Panc1 (cell line): ENCODE measurements at regions not wholly inside any gene's neighbourhood (a gene's known extent, or its start where the extent isn't known, plus 50 kb on each side); places are given as distances from the start of the nearest gene placed in this dataset.
"Not testable (repeated sequence)": the region's sequence is repeated elsewhere in the genome, so short reads cannot be mapped to it uniquely, and the experiment has no call there.

ENCODE experiments used
- ATAC-seq: fragments of 200-7000 bp; cut with Tn5 transposase; 2 replicates; pipeline ENCODE4 v1.9.1; 2020; ENCODE audit warnings: mild to moderate bottlenecking, moderate library complexity
- BruUV-seq: library from RNA; stranded (reverse); fragments of 400-500 nt; replicated peaks from 2 replicates; lab custom pipeline; 2021; lab: Mats Ljungman, UMichigan
- CTCF ChIA-PET: fragments of 300-600 bp; sonication (Branson Sonifier 250); formaldehyde crosslinking; loops from one replicate; lab custom pipeline; 2022; ENCODE audit warnings: antibody characterized with exemption; lab: Charles Lee
- POLR2A ChIA-PET: fragments of 300-600 bp; sonication (Branson Sonifier 250); formaldehyde crosslinking; loops from one replicate; lab custom pipeline; 2022; ENCODE audit warnings: antibody characterized with exemption; lab: Charles Lee
- DNase-seq: peaks from one replicate; pipeline ENCODE4 v3.0.0-alpha.2; 2010; ENCODE audit warnings: low read depth, low spot score
- H3K27ac ChIP-seq: 2 replicates; pipeline ENCODE4 v1.5.1; 2011; ENCODE audit warnings: mild to moderate bottlenecking, low read length, inconsistent platforms
- H3K27me3 ChIP-seq: fragments of 200-500 bp; sonication (Bioruptor generic); 2 replicates; pipeline ENCODE4 v1.6.0; 2014; ENCODE audit warnings: low read length, inconsistent platforms; ENCODE audit not compliant: control insufficient read depth, insufficient read depth
- H3K36me3 ChIP-seq: fragments of 200-500 bp; sonication (Bioruptor generic); 2 replicates; pipeline ENCODE4 v1.5.1; 2014; ENCODE audit warnings: inconsistent platforms, mild to moderate bottlenecking, low read length, moderate library complexity; ENCODE audit not compliant: control insufficient read depth, insufficient read depth
- H3K4me1 ChIP-seq: 2 replicates; pipeline ENCODE4 v1.5.1; 2011; ENCODE audit warnings: inconsistent platforms, mild to moderate bottlenecking, low read length, moderate library complexity; ENCODE audit not compliant: control insufficient read depth, insufficient read depth
- H3K4me3 ChIP-seq, 2 experiments: 2 replicates each; pipeline ENCODE4 v1.5.1; 2011 to 2012; ENCODE audit warnings: low read depth in 2 of 2, low read length in 2 of 2, mild to moderate bottlenecking in 2 of 2, inconsistent platforms in 1 of 2, moderate library complexity in 1 of 2
- H3K9me3 ChIP-seq: fragments of 200-500 bp; sonication (Bioruptor generic); 2 replicates; pipeline ENCODE4 v1.5.1; 2014; ENCODE audit warnings: low read depth, mild to moderate bottlenecking, inconsistent platforms, low read length, moderate library complexity; ENCODE audit not compliant: control insufficient read depth, insufficient read depth
- POLR2AphosphoS5 ChIP-seq: IDR thresholded peaks from 2 replicates; pipeline ENCODE4 v1.6.1; 2012; ENCODE audit warnings: mild to moderate bottlenecking, low read depth, low read length, moderate library complexity
- SIN3A ChIP-seq: IDR thresholded peaks from 2 replicates; pipeline ENCODE4 v1.6.1; 2012; ENCODE audit warnings: low read depth, mild to moderate bottlenecking, low read length, moderate library complexity, borderline replicate concordance; ENCODE audit not compliant: insufficient read depth
- TCF7L2 ChIP-seq: IDR thresholded peaks from 2 replicates; pipeline ENCODE4 v1.6.1; 2011; ENCODE audit warnings: mild to moderate bottlenecking, low read depth, low read length, inconsistent platforms
- in situ Hi-C: cut with HindIII; loops from 2 replicates; pipeline ENCODE4 v1.10.0; 2016; ENCODE audit warnings: low sequenced_read_pairs, low pct_unique_long_range_greater_than_20kb
- intact Hi-C: fragments of 100-400 bp; cut with micrococcal nuclease; formaldehyde crosslinking; loops from one replicate; pipeline ENCODE4 v1.10.0; 2022; ENCODE audit not compliant: unreplicated experiment
- TF ChIP-seq, protein P1 (sequence below), 2 experiments: IDR thresholded peaks; 2 replicates each; pipeline ENCODE4 v1.6.1; 2011 to 2012; ENCODE audit warnings: low read depth in 2 of 2, control low read depth in 1 of 2, low read length in 1 of 2, mild to moderate bottlenecking in 1 of 2, moderate library complexity in 1 of 2; ENCODE audit not compliant: insufficient read depth in 1 of 2
- TF ChIP-seq, protein P2 (sequence below): fragments of 450-650 bp; IDR thresholded peaks from 2 replicates; pipeline ENCODE4 v1.5.1; 2017; ENCODE audit warnings: mild to moderate bottlenecking

DNA sequence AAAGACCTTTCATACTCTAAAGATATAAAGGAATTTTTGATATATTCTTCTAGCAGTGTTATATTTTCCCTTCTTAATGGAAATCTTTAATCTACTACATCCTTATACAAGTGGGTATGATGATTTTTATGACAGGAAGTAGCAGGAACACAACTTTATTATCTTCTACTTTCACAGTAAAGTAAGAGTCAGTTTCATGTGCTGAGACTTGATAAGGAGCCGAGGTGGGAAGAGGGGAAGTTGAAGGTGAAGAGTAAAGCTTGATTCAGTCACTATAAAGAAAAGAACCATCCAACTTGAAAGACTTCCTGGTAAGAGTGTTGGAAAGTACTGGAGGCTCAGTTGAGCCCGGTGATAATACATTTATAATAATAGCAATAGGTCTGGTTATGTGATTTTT, 82.1 kb upstream of the PTH start:
- Histone ChIP-seq H3K36me3 (no peaks in the 10 kb centered on the region), H3K27ac (no peak overlapping the region), H3K4me3 (no peak overlapping the region), H3K9me3 (no peaks in the 10 kb centered on the region), H3K4me1 (no peaks in the 10 kb centered on the region), H3K27me3 (no peaks in the 10 kb centered on the region)
- in situ Hi-C loops (no loop called here), intact Hi-C loops (no loop called here)
- ChIA-PET CTCF (no interaction called here), POLR2A (no interaction called here)
- DNase-seq: no peak
- BruUV-seq: no TSS peak
- ATAC-seq: no peak
- TF ChIP-seq, protein P1, sequence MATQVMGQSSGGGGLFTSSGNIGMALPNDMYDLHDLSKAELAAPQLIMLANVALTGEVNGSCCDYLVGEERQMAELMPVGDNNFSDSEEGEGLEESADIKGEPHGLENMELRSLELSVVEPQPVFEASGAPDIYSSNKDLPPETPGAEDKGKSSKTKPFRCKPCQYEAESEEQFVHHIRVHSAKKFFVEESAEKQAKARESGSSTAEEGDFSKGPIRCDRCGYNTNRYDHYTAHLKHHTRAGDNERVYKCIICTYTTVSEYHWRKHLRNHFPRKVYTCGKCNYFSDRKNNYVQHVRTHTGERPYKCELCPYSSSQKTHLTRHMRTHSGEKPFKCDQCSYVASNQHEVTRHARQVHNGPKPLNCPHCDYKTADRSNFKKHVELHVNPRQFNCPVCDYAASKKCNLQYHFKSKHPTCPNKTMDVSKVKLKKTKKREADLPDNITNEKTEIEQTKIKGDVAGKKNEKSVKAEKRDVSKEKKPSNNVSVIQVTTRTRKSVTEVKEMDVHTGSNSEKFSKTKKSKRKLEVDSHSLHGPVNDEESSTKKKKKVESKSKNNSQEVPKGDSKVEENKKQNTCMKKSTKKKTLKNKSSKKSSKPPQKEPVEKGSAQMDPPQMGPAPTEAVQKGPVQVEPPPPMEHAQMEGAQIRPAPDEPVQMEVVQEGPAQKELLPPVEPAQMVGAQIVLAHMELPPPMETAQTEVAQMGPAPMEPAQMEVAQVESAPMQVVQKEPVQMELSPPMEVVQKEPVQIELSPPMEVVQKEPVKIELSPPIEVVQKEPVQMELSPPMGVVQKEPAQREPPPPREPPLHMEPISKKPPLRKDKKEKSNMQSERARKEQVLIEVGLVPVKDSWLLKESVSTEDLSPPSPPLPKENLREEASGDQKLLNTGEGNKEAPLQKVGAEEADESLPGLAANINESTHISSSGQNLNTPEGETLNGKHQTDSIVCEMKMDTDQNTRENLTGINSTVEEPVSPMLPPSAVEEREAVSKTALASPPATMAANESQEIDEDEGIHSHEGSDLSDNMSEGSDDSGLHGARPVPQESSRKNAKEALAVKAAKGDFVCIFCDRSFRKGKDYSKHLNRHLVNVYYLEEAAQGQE (IDR thresholded peaks at IDR 0.05; ENCODE audit: insufficient read depth in 1 of 2, low read depth in 2 of 2, low read length in 1 of 2): no peak
- TF ChIP-seq TCF7L2 (no peak), SIN3A (no peak), POLR2AphosphoS5 (no peak)
- TF ChIP-seq, protein P2, sequence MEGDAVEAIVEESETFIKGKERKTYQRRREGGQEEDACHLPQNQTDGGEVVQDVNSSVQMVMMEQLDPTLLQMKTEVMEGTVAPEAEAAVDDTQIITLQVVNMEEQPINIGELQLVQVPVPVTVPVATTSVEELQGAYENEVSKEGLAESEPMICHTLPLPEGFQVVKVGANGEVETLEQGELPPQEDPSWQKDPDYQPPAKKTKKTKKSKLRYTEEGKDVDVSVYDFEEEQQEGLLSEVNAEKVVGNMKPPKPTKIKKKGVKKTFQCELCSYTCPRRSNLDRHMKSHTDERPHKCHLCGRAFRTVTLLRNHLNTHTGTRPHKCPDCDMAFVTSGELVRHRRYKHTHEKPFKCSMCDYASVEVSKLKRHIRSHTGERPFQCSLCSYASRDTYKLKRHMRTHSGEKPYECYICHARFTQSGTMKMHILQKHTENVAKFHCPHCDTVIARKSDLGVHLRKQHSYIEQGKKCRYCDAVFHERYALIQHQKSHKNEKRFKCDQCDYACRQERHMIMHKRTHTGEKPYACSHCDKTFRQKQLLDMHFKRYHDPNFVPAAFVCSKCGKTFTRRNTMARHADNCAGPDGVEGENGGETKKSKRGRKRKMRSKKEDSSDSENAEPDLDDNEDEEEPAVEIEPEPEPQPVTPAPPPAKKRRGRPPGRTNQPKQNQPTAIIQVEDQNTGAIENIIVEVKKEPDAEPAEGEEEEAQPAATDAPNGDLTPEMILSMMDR: no peak

DNA sequence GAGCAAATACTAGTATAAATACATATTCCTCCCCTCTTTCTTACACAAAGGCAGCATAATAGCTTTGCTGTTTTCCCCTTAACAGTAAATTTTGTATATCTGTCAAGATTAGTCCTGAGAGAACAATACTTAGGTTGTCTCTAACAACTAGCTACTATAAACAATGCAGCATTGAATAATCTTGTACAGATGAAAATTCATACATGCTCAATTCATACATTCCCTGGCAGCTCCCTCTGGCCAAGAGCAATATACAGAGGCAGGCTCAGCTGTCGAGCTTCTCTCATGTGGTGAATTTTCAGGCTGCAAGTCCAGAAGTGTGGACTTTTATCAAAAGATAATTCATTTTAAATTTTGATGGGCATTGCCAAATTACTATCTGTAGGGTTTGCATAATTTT, 81.2 kb upstream of the PTH start:
- Histone ChIP-seq H3K36me3 (no peaks in the 10 kb centered on the region), H3K4me3 (no peak overlapping the region), H3K27ac (no peak overlapping the region), H3K9me3 (no peaks in the 10 kb centered on the region), H3K27me3 (no peaks in the 10 kb centered on the region), H3K4me1 (no peaks in the 10 kb centered on the region)
- no peak for ATAC-seq
- DNase-seq: no peak
- in situ Hi-C loops: no loop called here
- ChIA-PET CTCF (no interaction called here), POLR2A (no interaction called here)
- intact Hi-C loops: no loop called here
- TF ChIP-seq POLR2AphosphoS5: no peak
- TF ChIP-seq TCF7L2: no peak
- no peak for TF ChIP-seq SIN3A
- TF ChIP-seq, protein P2: no peak
- TF ChIP-seq, protein P1 (IDR thresholded peaks at IDR 0.05; ENCODE audit: insufficient read depth in 1 of 2, low read depth in 2 of 2, low read length in 1 of 2): no peak
- no TSS peak for BruUV-seq

DNA sequence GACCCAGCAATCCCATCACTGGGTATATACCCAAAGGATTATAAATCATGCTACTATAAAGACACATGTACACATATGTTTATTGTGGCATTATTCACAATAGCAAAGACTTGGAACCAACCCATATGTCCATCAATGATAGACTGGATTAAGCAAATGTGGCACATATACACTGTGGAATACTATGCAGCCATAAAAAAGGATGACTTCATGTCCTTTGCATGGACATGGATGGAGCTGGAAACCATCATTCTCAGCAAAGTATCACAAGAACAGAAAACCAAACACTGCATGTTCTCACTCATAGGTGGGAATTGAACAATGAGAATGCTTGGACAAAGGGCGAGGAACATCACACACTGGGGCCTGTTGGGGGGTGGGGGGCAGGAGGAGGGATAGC, 79.6 kb upstream of the PTH start:
- DNase-seq, H3K4me1 ChIP-seq, H3K36me3 ChIP-seq, H3K27ac ChIP-seq, POLR2A ChIA-PET, ATAC-seq, H3K4me3 ChIP-seq, intact Hi-C loops, CTCF ChIA-PET, in situ Hi-C loops, H3K27me3 ChIP-seq, BruUV-seq, H3K9me3 ChIP-seq: not testable (repeated sequence)
